ENCODE measurements at regions not wholly inside any gene's neighbourhood (a gene's known extent, or its start where the extent isn't known, plus 50 kb on each side); places are given as distances from the start of the nearest gene placed in this dataset.

DNA sequence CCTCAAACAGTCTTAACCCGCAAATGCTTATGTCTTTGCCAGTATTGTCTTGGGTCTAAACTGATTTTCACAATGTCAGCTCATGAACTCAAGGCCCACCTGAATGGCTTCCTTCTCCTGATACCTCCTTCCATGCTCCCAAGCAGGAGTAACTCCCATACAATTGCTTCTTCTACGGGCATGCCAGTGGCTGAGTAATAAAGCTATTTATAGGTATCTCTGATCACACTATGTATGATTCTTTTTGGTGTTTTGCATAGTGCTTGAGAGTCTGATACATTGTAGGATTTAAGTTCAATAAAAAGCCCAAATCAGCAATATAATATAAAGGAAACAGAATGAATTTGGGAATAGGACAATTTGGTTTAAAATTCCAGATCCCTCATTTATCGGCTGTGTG, 235.0 kb upstream of the DCN start:
- Histone ChIP-seq H3K4me3 (no peak overlapping the region), H3K27ac (no peak overlapping the region)
- TF ChIP-seq, protein P1, sequence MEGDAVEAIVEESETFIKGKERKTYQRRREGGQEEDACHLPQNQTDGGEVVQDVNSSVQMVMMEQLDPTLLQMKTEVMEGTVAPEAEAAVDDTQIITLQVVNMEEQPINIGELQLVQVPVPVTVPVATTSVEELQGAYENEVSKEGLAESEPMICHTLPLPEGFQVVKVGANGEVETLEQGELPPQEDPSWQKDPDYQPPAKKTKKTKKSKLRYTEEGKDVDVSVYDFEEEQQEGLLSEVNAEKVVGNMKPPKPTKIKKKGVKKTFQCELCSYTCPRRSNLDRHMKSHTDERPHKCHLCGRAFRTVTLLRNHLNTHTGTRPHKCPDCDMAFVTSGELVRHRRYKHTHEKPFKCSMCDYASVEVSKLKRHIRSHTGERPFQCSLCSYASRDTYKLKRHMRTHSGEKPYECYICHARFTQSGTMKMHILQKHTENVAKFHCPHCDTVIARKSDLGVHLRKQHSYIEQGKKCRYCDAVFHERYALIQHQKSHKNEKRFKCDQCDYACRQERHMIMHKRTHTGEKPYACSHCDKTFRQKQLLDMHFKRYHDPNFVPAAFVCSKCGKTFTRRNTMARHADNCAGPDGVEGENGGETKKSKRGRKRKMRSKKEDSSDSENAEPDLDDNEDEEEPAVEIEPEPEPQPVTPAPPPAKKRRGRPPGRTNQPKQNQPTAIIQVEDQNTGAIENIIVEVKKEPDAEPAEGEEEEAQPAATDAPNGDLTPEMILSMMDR (IDR thresholded peaks at IDR 0.05), result no peak
- DNase-seq (ENCODE audit: low spot score), result no peak

DNA sequence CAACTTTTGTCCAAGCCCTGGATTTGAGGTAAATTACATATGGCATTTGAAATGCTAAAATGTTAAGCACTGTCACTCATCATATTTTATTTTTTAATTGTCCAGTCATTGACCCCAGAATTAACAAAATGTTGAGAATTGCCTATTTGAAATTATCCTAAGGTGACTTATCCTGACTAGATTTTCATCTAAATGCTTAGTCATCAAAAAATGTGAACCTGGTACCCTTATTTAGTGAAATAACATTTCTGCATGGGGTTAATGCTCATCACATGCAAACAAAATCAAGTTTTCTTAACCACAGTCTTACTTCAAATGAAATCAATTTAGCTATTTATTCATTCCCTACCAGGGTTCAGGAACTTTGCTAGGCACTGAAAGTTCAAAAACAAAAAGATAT, 232.0 kb upstream of the DCN start:
- no peak overlapping the region for H3K4me3 ChIP-seq
- TF ChIP-seq, protein P1 (IDR thresholded peaks at IDR 0.05), result no peak
- no peak for DNase-seq (ENCODE audit: low spot score)
- H3K27ac ChIP-seq, result no peak overlapping the region

DNA sequence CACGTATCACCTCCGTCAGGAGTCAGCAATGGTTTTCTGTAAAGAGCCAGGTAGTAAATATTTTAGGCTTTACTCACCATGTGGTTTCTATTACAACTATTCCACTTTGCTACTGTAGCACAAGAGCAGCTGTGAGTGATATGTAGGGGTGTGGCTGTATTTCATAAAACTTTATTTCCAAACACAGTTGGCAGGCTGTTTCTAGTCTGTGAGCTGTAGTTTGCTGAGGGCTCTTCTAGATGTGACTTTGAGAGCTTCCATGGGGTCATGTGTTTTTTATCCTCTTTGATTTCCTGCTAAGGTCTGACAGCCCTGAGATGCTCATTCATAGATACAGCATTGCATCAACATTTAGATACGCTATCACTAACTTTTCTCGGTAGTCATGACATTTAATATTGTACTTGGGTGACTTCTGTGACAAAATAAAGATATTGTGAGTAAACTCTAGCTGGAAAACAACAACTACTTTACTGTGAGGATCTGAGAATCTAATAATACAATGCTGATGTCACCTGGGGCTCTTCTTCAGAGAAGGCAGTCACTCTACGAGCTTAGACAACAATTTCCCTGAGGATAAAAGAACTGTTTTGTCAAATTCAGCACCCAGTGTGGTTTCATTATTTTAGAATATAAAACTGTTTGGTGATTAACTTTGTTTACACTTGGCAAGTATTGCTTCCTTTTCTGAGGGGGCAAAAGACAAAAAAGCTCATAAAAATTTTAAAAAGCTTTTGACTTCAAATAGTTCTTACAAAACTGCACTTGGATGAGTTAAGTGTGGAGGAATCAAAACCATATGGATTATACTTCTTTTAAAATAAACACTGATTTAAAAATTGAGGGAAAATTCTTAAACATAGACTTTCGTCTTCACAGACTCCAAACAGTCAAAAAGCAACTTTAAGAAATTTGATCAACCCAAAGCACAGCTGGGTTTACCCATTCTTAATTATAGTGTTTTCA, 231.2 kb upstream of the DCN start:
- no peak for DNase-seq (ENCODE audit: low spot score)
- Histone ChIP-seq H3K27ac (no peak overlapping the region), H3K4me3 (no peak overlapping the region)
- TF ChIP-seq, protein P1 (IDR thresholded peaks at IDR 0.05), result no peak

DNA sequence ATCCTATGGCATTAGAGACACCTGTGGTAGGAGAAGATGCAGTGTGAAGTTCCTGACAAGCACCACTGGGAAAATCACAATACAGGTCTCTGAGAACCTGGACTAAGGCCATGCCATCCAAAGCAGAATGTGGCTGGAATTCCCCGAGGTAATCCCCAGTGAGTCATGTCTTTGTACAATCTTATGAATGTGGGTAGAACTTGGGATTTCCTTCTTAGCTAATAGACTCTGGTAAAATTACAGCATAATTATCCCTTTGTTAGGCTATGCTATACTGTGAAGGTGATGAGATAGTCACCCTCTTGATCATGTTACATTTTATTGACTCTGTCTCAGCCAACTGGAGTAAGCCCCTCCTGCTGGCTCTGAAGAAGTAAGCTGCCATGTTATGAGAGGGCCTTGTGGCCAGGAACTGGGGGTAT, 224.3 kb upstream of the DCN start:
- TF ChIP-seq, protein P1 (IDR thresholded peaks at IDR 0.05), result no peak
- Histone ChIP-seq H3K4me3 (no peak overlapping the region), H3K27ac (no peak overlapping the region)
- DNase-seq (ENCODE audit: low spot score), result no peak

DNA sequence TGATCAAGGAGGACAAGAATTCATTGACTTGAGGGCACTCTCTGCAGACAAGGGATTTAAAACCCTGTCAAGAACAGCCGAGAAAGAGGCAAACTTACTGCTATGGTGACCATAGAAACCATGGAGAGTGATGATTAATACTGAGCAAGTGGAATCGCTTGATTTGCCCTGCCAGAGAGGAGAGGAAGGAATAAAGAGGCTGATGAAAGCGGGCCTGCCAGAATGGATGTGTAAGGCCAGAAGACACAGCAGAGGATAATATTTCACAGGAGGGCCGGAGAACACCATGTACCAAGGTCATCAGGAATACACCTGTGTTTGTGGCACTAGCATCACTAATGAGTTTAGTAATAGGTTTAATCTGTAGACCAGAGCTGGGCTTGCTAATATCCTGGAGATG, 221.8 kb upstream of the DCN start:
- no peak overlapping the region for H3K27ac ChIP-seq
- TF ChIP-seq, protein P1 (IDR thresholded peaks at IDR 0.05), result no peak
- no peak overlapping the region for H3K4me3 ChIP-seq
- no peak for DNase-seq (ENCODE audit: low spot score)

DNA sequence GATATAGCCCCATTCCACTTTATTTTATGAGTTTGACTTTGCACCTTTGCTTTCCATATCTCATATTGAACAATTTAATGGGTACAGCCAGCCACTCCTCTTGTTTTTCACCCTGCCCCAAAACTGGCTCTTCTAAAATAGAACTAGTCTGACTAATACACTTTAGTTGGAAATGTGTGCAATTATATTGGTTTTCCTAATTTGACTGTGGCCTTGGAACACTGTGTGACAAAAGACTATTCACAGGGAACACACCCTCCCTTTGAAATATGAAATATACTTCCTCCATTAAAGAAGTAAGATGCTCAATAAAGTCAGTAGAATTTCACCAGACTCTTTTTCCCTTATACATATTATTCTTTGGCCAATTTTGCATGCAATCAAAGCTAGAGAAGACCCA, 218.6 kb upstream of the DCN start:
- TF ChIP-seq, protein P1 (IDR thresholded peaks at IDR 0.05), result no peak
- Histone ChIP-seq H3K27ac (no peak overlapping the region), H3K4me3 (no peak overlapping the region)
- no peak for DNase-seq (ENCODE audit: low spot score)

DNA sequence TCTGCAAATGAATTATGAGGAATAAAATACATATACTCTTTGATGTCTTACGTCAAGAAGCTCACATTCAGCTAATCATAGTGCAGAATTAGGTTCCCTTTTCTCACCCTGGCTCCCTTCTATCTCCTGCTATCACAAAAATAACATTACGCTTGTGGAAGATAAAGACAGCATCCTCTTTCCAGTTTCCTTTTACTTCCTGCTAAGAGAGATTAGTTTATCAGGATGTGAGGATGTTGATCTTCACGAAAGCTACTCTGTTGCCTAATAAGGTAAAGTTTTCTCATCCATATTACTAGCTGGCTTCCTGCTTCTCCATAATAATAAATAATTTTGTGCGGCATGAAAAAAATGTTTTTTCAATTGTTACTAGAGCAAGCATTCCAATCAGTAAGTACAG, 217.7 kb upstream of the DCN start:
- no peak overlapping the region for H3K27ac ChIP-seq
- TF ChIP-seq, protein P1 (IDR thresholded peaks at IDR 0.05), result no peak
- no peak overlapping the region for H3K4me3 ChIP-seq
- no peak for DNase-seq (ENCODE audit: low spot score)
